GM23338 (cell line): ENCODE measurements at regions not wholly inside any gene's neighbourhood (a gene's known extent, or its start where the extent isn't known, plus 50 kb on each side); places are given as distances from the start of the nearest gene placed in this dataset.

Source experiments
- ATAC-seq: fragments of 200-7000 bp; cut with Tn5 transposase; 3 replicates; pipeline ENCODE4 v1.9.1; 2020
- DNase-seq: peaks from one replicate; pipeline ENCODE4 v3.0.0-alpha.2; 2015; ENCODE audit warnings: low spot score
- H2AFZ ChIP-seq: fragments of 200-600 bp; sonication (generic); 2 replicates; pipeline ENCODE4 v1.8.0; 2016; ENCODE audit warnings: antibody characterized with exemption, mild to moderate bottlenecking, moderate library complexity
- H3F3A ChIP-seq: fragments of 200-600 bp; sonication (generic); replicated peaks from 2 replicates; pipeline ENCODE4 v1.8.0; 2017; ENCODE audit warnings: antibody characterized with exemption, mixed run types, low read depth
- H3K27ac ChIP-seq: fragments of 200-600 bp; sonication (generic); 2 replicates; pipeline ENCODE4 v1.6.1; 2016; ENCODE audit warnings: low read depth
- H3K27me3 ChIP-seq: fragments of 200-600 bp; sonication (generic); 2 replicates; pipeline ENCODE4 v1.8.0; 2016; ENCODE audit warnings: mild to moderate bottlenecking, mixed run types, moderate library complexity; ENCODE audit not compliant: insufficient read depth
- H3K36me3 ChIP-seq: fragments of 200-600 bp; sonication (generic); 2 replicates; pipeline ENCODE4 v1.8.0; 2016; ENCODE audit warnings: mild to moderate bottlenecking; ENCODE audit not compliant: insufficient read depth
- H3K4me1 ChIP-seq: fragments of 200-600 bp; sonication (generic); 2 replicates; pipeline ENCODE4 v1.8.0; 2016; ENCODE audit warnings: mild to moderate bottlenecking, moderate library complexity; ENCODE audit not compliant: insufficient read depth
- H3K4me2 ChIP-seq: fragments of 200-600 bp; sonication (generic); 2 replicates; pipeline ENCODE4 v1.7.1; 2017; ENCODE audit warnings: mixed run types
- H3K4me3 ChIP-seq: fragments of 200-600 bp; sonication (generic); 2 replicates; pipeline ENCODE4 v1.6.1; 2016; ENCODE audit warnings: mixed run types
- H3K79me2 ChIP-seq: fragments of 200-600 bp; sonication (generic); replicated peaks from 2 replicates; pipeline ENCODE4 v1.8.0; 2017; ENCODE audit warnings: mild to moderate bottlenecking; ENCODE audit not compliant: insufficient read depth
- H3K9me2 ChIP-seq: fragments of 200-600 bp; sonication (generic); 2 replicates; pipeline ENCODE4 v1.8.0; 2017; ENCODE audit not compliant: insufficient read depth
- H4K20me1 ChIP-seq: fragments of 200-600 bp; sonication (generic); replicated peaks from 2 replicates; pipeline ENCODE4 v1.8.0; 2017; ENCODE audit warnings: mild to moderate bottlenecking; ENCODE audit not compliant: insufficient read depth
- H3K27ac Mint-ChIP-seq: 2 replicates; pipeline ENCODE4 v1.8.0; 2020; ENCODE audit warnings: inconsistent platforms, mild to moderate bottlenecking, moderate library complexity, mixed read lengths
- H3K27me3 Mint-ChIP-seq: 3 replicates; pipeline ENCODE4 v1.8.0; 2022; ENCODE audit warnings: low read depth, mild to moderate bottlenecking, moderate library complexity, mixed read lengths, inconsistent platforms; ENCODE audit not compliant: insufficient read depth, poor library complexity
- H3K36me3 Mint-ChIP-seq: 3 replicates; pipeline ENCODE4 v1.8.0; 2021; ENCODE audit warnings: low read depth, mild to moderate bottlenecking, inconsistent platforms, moderate library complexity, mixed read lengths
- H3K4me1 Mint-ChIP-seq: 3 replicates; pipeline ENCODE4 v1.8.0; 2020; ENCODE audit warnings: mild to moderate bottlenecking, inconsistent platforms, mixed read lengths
- H3K4me3 Mint-ChIP-seq: 3 replicates; pipeline ENCODE4 v1.8.0; 2021; ENCODE audit warnings: moderate library complexity, mild to moderate bottlenecking, inconsistent platforms, mixed read lengths
- H3K9me3 Mint-ChIP-seq: 3 replicates; pipeline ENCODE4 v1.8.0; 2020; ENCODE audit warnings: moderate library complexity, mild to moderate bottlenecking, inconsistent platforms, mixed read lengths
- CREB1 ChIP-seq: fragments of 250-450 bp; sonication (Bioruptor Pico); IDR thresholded peaks from 2 replicates; pipeline ENCODE4 v1.5.0; 2020; ENCODE audit warnings: low read depth, mild to moderate bottlenecking, moderate library complexity
- EZH2 ChIP-seq: fragments of 200-600 bp; sonication (generic); IDR thresholded peaks from one replicate; pipeline ENCODE4 v1.8.0; 2017; ENCODE audit warnings: antibody characterized with exemption, mild to moderate bottlenecking, low read depth; ENCODE audit not compliant: unreplicated experiment
- EZH2phosphoT487 ChIP-seq: fragments of 200-600 bp; sonication (generic); IDR thresholded peaks from one replicate; pipeline ENCODE4 v1.8.1; 2018; ENCODE audit warnings: antibody characterized with exemption; ENCODE audit not compliant: unreplicated experiment
- JUNB ChIP-seq: IDR thresholded peaks from one replicate; pipeline ENCODE4 v1.6.1; 2016; ENCODE audit warnings: antibody characterized with exemption; ENCODE audit not compliant: unreplicated experiment
- NANOG ChIP-seq: IDR thresholded peaks from 2 replicates; pipeline ENCODE4 v1.6.1; 2016; ENCODE audit warnings: antibody characterized with exemption, borderline replicate concordance
- POLR2AphosphoS5 ChIP-seq: IDR thresholded peaks from 2 replicates; pipeline ENCODE4 v1.6.1; 2016; ENCODE audit warnings: antibody characterized with exemption, low read depth
- REST ChIP-seq: IDR thresholded peaks from one replicate; pipeline ENCODE4 v1.6.1; 2018; ENCODE audit warnings: antibody characterized with exemption; ENCODE audit not compliant: unreplicated experiment
- STAT1 ChIP-seq: IDR thresholded peaks from one replicate; pipeline ENCODE4 v1.6.1; 2016; ENCODE audit warnings: antibody characterized with exemption; ENCODE audit not compliant: unreplicated experiment

GRCh38 chr2:144211065-144211464, 308.9 kb downstream of the ZEB2 start:
- Histone ChIP-seq H3K4me1 (no peaks in the 10 kb centered on the region), H3K27me3 (no peaks in the 10 kb centered on the region), H3K4me2 (no peak overlapping the region), H3K9me2 (no peaks in the 10 kb centered on the region), H3K27ac (no peak overlapping the region), H4K20me1 (no peaks in the 10 kb centered on the region), H3K36me3 (no peaks in the 10 kb centered on the region), H3K4me3 (no peak overlapping the region), H3K79me2 (no peaks in the 10 kb centered on the region), H3F3A (no peaks in the 10 kb centered on the region), H2AFZ (no peak overlapping the region)
- TF ChIP-seq STAT1: no peak
- ATAC-seq (no peak), DNase-seq (no peak)
- peaks cover 16% of the 10 kb centered on the region; the same call in 2 of the 3 replicates for H3K4me1 Mint-ChIP-seq
- no peak overlapping the region for H3K27ac Mint-ChIP-seq
- peaks cover 6% of the 10 kb centered on the region; the same call in 1 of the 3 replicates for H3K36me3 Mint-ChIP-seq
- H3K4me3 Mint-ChIP-seq: no peak overlapping the region
- H3K27me3 Mint-ChIP-seq: no peaks in the 10 kb centered on the region
- no peaks in the 10 kb centered on the region for H3K9me3 Mint-ChIP-seq

- Histone ChIP-seq H3K4me2 (no peak overlapping the region), H3K9me2 (no peaks in the 10 kb centered on the region), H3K27me3 (no peaks in the 10 kb centered on the region), H3K79me2 (no peaks in the 10 kb centered on the region), H3K36me3 (no peaks in the 10 kb centered on the region), H2AFZ (no peak overlapping the region), H3F3A (no peaks in the 10 kb centered on the region), H3K4me1 (no peaks in the 10 kb centered on the region), H3K4me3 (no peak overlapping the region), H3K27ac (no peak overlapping the region), H4K20me1 (no peaks in the 10 kb centered on the region)
- Mint-ChIP-seq H3K9me3 (no peaks in the 10 kb centered on the region), H3K36me3 (peaks cover 6% of the 10 kb centered on the region; the same call in 1 of the 3 replicates), H3K27ac (no peak overlapping the region), H3K27me3 (no peaks in the 10 kb centered on the region), H3K4me3 (no peak overlapping the region), H3K4me1 (peaks cover 12% of the 10 kb centered on the region; the same call in 2 of the 3 replicates)
- DNase-seq: no peak
- no peak for TF ChIP-seq POLR2AphosphoS5
- no peak for ATAC-seq
These were observed 309.8 kb downstream of the ZEB2 start for GRCh38 chr2:144210076-144210475.

GRCh38 chr2:144208924-144209323, 311.0 kb downstream of the ZEB2 start:
- H3K36me3 Mint-ChIP-seq: peaks cover 6% of the 10 kb centered on the region; the same call in 1 of the 3 replicates
- no peak overlapping the region for H3K4me3 Mint-ChIP-seq
- Histone ChIP-seq H3K4me3 (no peak overlapping the region), H3K79me2 (no peaks in the 10 kb centered on the region), H4K20me1 (no peaks in the 10 kb centered on the region), H3F3A (no peaks in the 10 kb centered on the region), H2AFZ (no peak overlapping the region), H3K27me3 (no peaks in the 10 kb centered on the region), H3K4me1 (no peaks in the 10 kb centered on the region), H3K9me2 (no peaks in the 10 kb centered on the region), H3K4me2 (no peak overlapping the region), H3K27ac (no peak overlapping the region), H3K36me3 (no peaks in the 10 kb centered on the region)
- DNase-seq: no peak
- H3K27ac Mint-ChIP-seq: no peak overlapping the region
- no peak for ATAC-seq
- H3K9me3 Mint-ChIP-seq: no peaks in the 10 kb centered on the region
- peaks cover 7% of the 10 kb centered on the region; the same call in 2 of the 3 replicates for H3K4me1 Mint-ChIP-seq
- H3K27me3 Mint-ChIP-seq: no peaks in the 10 kb centered on the region
- no peak for TF ChIP-seq EZH2
- no peak for TF ChIP-seq EZH2phosphoT487
- no peak for TF ChIP-seq STAT1
- no peak for TF ChIP-seq REST
- no peak for TF ChIP-seq JUNB
- TF ChIP-seq POLR2AphosphoS5: no peak
- no peak for TF ChIP-seq NANOG
- TF ChIP-seq CREB1: no peak
